Astrocyte (in vitro differentiated cells and primary cell): ENCODE measurements at regions not wholly inside any gene's neighbourhood (a gene's known extent, or its start where the extent isn't known, plus 50 kb on each side); places are given as distances from the start of the nearest gene placed in this dataset.

Experiments
- DNase-seq: peaks from one replicate; pipeline ENCODE4 v3.0.0-alpha.2; 2010; ENCODE audit warnings: low read depth
- FAIRE-seq: peaks from 2 replicates; lab custom pipeline; 2011; peaks lifted over from hg19 to GRCh38; lab: Jason Lieb, UNC
- H2AFZ ChIP-seq: 2 replicates; pipeline ENCODE4 v1.6.0; 2012; ENCODE audit warnings: low read depth, low read length, inconsistent platforms
- H3K27ac ChIP-seq: 2 replicates; pipeline ENCODE4 v1.5.1; 2011; ENCODE audit warnings: low read depth, low read length, inconsistent platforms
- H3K27me3 ChIP-seq: 2 replicates; pipeline ENCODE4 v1.6.0; 2011; ENCODE audit warnings: low read length, inconsistent platforms; ENCODE audit not compliant: insufficient read depth
- H3K36me3 ChIP-seq: 2 replicates; pipeline ENCODE4 v1.5.1; 2011; ENCODE audit warnings: low read length, inconsistent platforms; ENCODE audit not compliant: insufficient read depth
- H3K4me1 ChIP-seq: 2 replicates; pipeline ENCODE4 v1.5.1; 2011; ENCODE audit warnings: low read length, inconsistent platforms; ENCODE audit not compliant: insufficient read depth
- H3K4me2 ChIP-seq: 2 replicates; pipeline ENCODE4 v1.6.0; 2012; ENCODE audit warnings: low read length, inconsistent platforms
- H3K4me3 ChIP-seq: 2 replicates; pipeline ENCODE4 v1.5.1; 2011; ENCODE audit warnings: low read depth, mild to moderate bottlenecking, low read length, inconsistent platforms; ENCODE audit not compliant: insufficient read depth
- H3K79me2 ChIP-seq: 2 replicates; pipeline ENCODE4 v1.6.0; 2012; ENCODE audit warnings: mild to moderate bottlenecking, low read length, inconsistent platforms; ENCODE audit not compliant: insufficient read depth
- H3K9ac ChIP-seq: 2 replicates; pipeline ENCODE4 v1.6.0; 2012; ENCODE audit warnings: mild to moderate bottlenecking, low read length, inconsistent platforms
- H3K9me3 ChIP-seq: 2 replicates; pipeline ENCODE4 v1.5.1; 2012; ENCODE audit warnings: low read depth, mild to moderate bottlenecking, low read length, inconsistent platforms; ENCODE audit not compliant: insufficient read depth
- H4K20me1 ChIP-seq: 2 replicates; pipeline ENCODE4 v1.6.0; 2012; ENCODE audit warnings: low read length, inconsistent platforms; ENCODE audit not compliant: insufficient read depth
- H3K27ac Mint-ChIP-seq: one replicate; pipeline ENCODE4 v1.8.0; 2021; ENCODE audit warnings: mild to moderate bottlenecking, mixed read lengths; ENCODE audit not compliant: unreplicated experiment
- H3K27me3 Mint-ChIP-seq: one replicate; pipeline ENCODE4 v1.8.0; 2021; ENCODE audit warnings: low read depth, mixed read lengths; ENCODE audit not compliant: unreplicated experiment
- H3K36me3 Mint-ChIP-seq: one replicate; pipeline ENCODE4 v1.8.0; 2021; ENCODE audit warnings: low read depth, mixed read lengths; ENCODE audit not compliant: unreplicated experiment
- H3K4me1 Mint-ChIP-seq: one replicate; pipeline ENCODE4 v1.8.0; 2021; ENCODE audit warnings: low read depth, mixed read lengths; ENCODE audit not compliant: unreplicated experiment
- H3K4me3 Mint-ChIP-seq: one replicate; pipeline ENCODE4 v1.8.0; 2021; ENCODE audit warnings: mild to moderate bottlenecking, moderate library complexity, mixed read lengths; ENCODE audit not compliant: unreplicated experiment
- H3K9me3 Mint-ChIP-seq: one replicate; pipeline ENCODE4 v1.8.0; 2021; ENCODE audit warnings: mild to moderate bottlenecking, mixed read lengths; ENCODE audit not compliant: unreplicated experiment
- EZH2 ChIP-seq: IDR thresholded peaks from 2 replicates; pipeline ENCODE4 v1.6.1; 2012; ENCODE audit warnings: mild to moderate bottlenecking, low read length, inconsistent platforms; ENCODE audit not compliant: insufficient read depth
- TF ChIP-seq, protein P1 (sequence below): IDR thresholded peaks from 2 replicates; pipeline ENCODE4 v1.5.1; 2011; ENCODE audit warnings: low read depth, mild to moderate bottlenecking, inconsistent platforms, low read length, moderate library complexity; ENCODE audit not compliant: insufficient read depth

DNA sequence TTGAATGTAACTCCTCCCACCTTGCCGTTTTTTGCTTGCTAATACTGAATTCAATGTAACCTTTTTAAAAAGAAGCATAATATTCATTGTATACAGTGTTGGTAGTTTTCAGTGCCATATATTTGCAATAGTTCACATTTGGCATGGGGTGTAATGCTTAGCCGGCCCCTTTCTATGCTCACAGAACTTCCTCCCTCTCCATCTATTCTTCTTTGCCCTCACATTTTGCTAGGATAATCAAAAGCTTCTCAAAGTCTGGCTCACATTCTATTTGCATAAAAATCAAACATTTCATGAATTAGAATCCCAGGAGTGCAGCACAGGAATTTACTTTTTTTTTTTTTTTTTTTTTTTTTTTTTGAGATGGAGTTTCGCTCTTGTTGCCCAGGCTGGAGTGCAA lies 226.3 kb upstream of the MPDZ start:
- H3K27me3 Mint-ChIP-seq: no peaks in the 10 kb centered on the region
- TF ChIP-seq, protein P1, sequence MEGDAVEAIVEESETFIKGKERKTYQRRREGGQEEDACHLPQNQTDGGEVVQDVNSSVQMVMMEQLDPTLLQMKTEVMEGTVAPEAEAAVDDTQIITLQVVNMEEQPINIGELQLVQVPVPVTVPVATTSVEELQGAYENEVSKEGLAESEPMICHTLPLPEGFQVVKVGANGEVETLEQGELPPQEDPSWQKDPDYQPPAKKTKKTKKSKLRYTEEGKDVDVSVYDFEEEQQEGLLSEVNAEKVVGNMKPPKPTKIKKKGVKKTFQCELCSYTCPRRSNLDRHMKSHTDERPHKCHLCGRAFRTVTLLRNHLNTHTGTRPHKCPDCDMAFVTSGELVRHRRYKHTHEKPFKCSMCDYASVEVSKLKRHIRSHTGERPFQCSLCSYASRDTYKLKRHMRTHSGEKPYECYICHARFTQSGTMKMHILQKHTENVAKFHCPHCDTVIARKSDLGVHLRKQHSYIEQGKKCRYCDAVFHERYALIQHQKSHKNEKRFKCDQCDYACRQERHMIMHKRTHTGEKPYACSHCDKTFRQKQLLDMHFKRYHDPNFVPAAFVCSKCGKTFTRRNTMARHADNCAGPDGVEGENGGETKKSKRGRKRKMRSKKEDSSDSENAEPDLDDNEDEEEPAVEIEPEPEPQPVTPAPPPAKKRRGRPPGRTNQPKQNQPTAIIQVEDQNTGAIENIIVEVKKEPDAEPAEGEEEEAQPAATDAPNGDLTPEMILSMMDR: no peak
- TF ChIP-seq EZH2: no peak
- Histone ChIP-seq H3K27ac (no peak overlapping the region), H3K9me3 (no peaks in the 10 kb centered on the region), H3K4me3 (no peak overlapping the region), H3K79me2 (no peaks in the 10 kb centered on the region), H3K36me3 (no peaks in the 10 kb centered on the region), H3K4me1 (no peaks in the 10 kb centered on the region), H3K9ac (no peak overlapping the region), H3K27me3 (no peaks in the 10 kb centered on the region), H4K20me1 (no peaks in the 10 kb centered on the region), H2AFZ (no peak overlapping the region), H3K4me2 (no peak overlapping the region)
- no peak for DNase-seq
- H3K4me1 Mint-ChIP-seq: no peaks in the 10 kb centered on the region
- no peak for FAIRE-seq
- no peaks in the 10 kb centered on the region for H3K9me3 Mint-ChIP-seq
- no peak overlapping the region for H3K4me3 Mint-ChIP-seq
- H3K36me3 Mint-ChIP-seq: no peaks in the 10 kb centered on the region
- no peak overlapping the region for H3K27ac Mint-ChIP-seq

DNA sequence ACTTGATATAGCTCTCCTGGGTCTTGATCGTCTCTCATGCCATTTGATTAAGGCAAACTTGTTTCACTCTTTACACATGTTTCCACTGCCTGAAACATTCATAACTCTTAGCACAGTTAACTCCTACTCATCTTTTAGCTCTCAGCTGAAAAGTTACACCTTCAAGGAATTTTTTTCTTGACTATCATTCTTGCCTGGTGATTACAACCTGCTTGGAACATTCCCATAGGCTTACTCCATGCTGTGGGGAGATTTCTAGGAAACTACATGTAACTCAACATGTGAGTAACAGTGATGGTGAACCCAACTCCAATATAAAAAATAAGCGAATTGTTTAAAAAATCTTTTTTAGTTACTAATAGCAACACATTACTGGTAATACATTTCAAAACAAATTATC lies 224.1 kb upstream of the MPDZ start:
- H3K4me3 Mint-ChIP-seq: no peak overlapping the region
- FAIRE-seq (no peak), DNase-seq (no peak)
- H3K79me2 ChIP-seq: no peaks in the 10 kb centered on the region
- no peaks in the 10 kb centered on the region for H3K36me3 ChIP-seq
- H3K4me1 ChIP-seq: no peaks in the 10 kb centered on the region
- H3K9ac ChIP-seq: no peak overlapping the region
- H3K9me3 Mint-ChIP-seq: no peaks in the 10 kb centered on the region
- no peak overlapping the region for H2AFZ ChIP-seq
- H3K9me3 ChIP-seq: no peaks in the 10 kb centered on the region
- no peak overlapping the region for H3K4me2 ChIP-seq
- no peak overlapping the region for H3K4me3 ChIP-seq
- TF ChIP-seq EZH2: no peak
- TF ChIP-seq, protein P1: no peak
- no peak overlapping the region for H3K27ac Mint-ChIP-seq
- H3K27ac ChIP-seq: no peak overlapping the region
- no peaks in the 10 kb centered on the region for H3K27me3 ChIP-seq
- H3K27me3 Mint-ChIP-seq: no peaks in the 10 kb centered on the region
- no peaks in the 10 kb centered on the region for H3K4me1 Mint-ChIP-seq
- H3K36me3 Mint-ChIP-seq: no peaks in the 10 kb centered on the region
- H4K20me1 ChIP-seq: no peaks in the 10 kb centered on the region

DNA sequence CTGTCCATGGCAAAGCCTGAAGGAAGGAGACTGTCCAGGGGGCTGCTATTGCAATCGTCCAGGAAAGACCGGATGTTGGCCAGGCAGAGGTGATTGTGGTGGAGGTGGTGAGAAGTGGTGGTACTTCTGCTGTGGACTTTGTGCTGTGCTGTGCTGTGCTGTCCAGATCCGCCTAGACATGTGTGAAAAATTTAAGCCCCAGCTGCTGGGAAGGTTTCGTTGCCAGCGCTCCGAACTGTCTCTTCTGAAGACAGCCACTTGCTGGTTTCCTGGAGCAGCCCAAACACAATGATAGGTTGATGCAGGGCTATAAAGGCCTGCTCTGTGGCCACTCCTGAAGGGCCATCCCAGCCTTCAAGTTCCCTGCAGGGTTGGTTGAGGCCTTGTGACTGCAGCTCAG lies 223.0 kb upstream of the MPDZ start:
- Histone ChIP-seq H3K27ac (no peak overlapping the region), H3K79me2 (no peaks in the 10 kb centered on the region), H3K9me3 (no peaks in the 10 kb centered on the region), H3K36me3 (no peaks in the 10 kb centered on the region), H2AFZ (no peak overlapping the region), H4K20me1 (no peaks in the 10 kb centered on the region), H3K9ac (no peak overlapping the region), H3K4me1 (no peaks in the 10 kb centered on the region), H3K4me2 (no peak overlapping the region), H3K27me3 (no peaks in the 10 kb centered on the region), H3K4me3 (no peak overlapping the region)
- H3K4me1 Mint-ChIP-seq: no peaks in the 10 kb centered on the region
- no peak for TF ChIP-seq EZH2
- TF ChIP-seq, protein P1: no peak
- no peaks in the 10 kb centered on the region for H3K36me3 Mint-ChIP-seq
- no peak overlapping the region for H3K27ac Mint-ChIP-seq
- no peaks in the 10 kb centered on the region for H3K27me3 Mint-ChIP-seq
- no peaks in the 10 kb centered on the region for H3K9me3 Mint-ChIP-seq
- FAIRE-seq (no peak), DNase-seq (no peak)
- H3K4me3 Mint-ChIP-seq: no peak overlapping the region
